ENCODE measurements at regions not wholly inside any gene's neighbourhood (a gene's known extent, or its start where the extent isn't known, plus 50 kb on each side); places are given as distances from the start of the nearest gene placed in this dataset.

DNA sequence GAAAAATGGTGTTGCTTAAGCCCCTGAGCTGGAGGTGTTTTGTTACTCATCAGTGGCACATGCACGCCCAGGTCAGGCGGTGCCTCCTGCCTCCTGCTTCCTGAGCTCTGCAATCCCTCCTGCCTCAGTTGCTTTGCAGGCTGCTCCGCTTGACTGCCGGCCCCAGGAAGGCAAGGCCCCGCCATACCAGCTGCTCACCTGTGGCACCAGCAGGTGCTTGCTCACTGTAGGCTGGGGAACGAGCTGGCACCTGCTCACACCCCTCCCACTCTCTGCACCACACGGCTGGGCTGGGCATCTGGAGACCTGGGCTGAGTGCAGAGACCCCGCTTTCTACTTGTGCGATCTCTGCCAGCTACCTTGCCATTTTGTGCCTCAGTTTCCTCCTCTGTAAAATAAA lies 200.2 kb downstream of the RBFOX3 start:
- H3K27ac Mint-ChIP-seq = no peak overlapping the region
- H3K36me3 Mint-ChIP-seq (ENCODE audit: low read depth) = no peaks in the 10 kb centered on the region
- ChIA-PET CTCF (interaction anchor here (0.6 to 1.4 kb wide), 2 partner anchors 10 to 713 kb away, joined by 3 read pairs; no protein-coding TSS in a partner anchor), POLR2A (no interaction called here)
- H3K27me3 Mint-ChIP-seq (ENCODE audit: low read depth) = peaks cover 19% of the 10 kb centered on the region
- ATAC-seq = no peak
- H3K9me3 Mint-ChIP-seq (ENCODE audit: insufficient read depth) = no peaks in the 10 kb centered on the region
- H3K4me3 Mint-ChIP-seq = no peak overlapping the region
- DNase-seq = no peak
- H3K4me1 Mint-ChIP-seq (ENCODE audit: low read depth) = no peaks in the 10 kb centered on the region

DNA sequence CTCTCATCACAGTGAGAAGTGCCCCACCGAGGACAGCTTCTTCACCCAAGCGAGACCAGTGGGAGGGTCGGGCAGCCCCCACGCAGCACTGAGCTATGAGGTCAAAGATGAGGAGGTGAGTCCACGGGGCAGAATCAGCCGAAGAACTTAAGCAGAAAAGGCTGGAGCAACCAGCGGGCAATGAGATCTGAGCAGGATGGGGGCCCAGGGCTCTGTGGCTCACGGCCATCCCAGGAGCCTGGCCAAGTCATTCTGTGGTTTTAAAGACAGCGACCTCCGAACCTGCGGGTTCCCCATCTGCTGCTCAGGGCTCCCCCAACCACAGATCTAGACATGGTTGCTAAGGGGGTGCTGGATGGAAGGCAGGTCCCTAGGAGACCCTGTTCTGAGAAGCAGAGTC lies 202.6 kb downstream of the RBFOX3 start:
- POLR2A ChIA-PET = no interaction called here
- CTCF ChIA-PET = no interaction called here
- no peak overlapping the region for H3K4me3 Mint-ChIP-seq

DNA sequence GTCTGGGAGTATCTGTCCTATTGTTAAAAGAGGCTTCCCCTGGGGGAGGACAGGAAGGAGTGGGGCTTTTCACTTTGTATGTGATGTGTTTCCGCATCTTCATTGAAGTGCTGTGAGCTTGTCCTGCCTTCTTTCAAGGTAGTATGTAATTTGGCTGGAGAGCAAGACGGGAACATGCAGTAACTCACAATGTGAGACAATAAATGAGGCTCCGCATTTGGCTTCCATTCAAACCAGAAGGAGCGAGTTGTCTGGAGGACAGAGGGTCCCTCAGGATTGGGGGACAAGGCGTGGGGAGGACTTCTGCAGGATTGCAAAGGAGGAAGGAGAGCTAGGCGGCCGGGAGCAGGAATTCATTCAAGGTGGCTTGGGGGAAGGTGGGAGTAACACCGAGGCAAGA lies 203.5 kb downstream of the RBFOX3 start:
- POLR2A ChIA-PET = no interaction called here
- DNase-seq (no peak), ATAC-seq (no peak)
- H3K4me1 Mint-ChIP-seq (ENCODE audit: low read depth) = no peaks in the 10 kb centered on the region
- CTCF ChIA-PET = interaction anchor here (1.0 kb wide), 1 partner anchor 14 kb away, joined by 4 read pairs; no protein-coding TSS in a partner anchor
- peaks cover 26% of the 10 kb centered on the region for H3K27me3 Mint-ChIP-seq (ENCODE audit: low read depth)
- no peaks in the 10 kb centered on the region for H3K36me3 Mint-ChIP-seq (ENCODE audit: low read depth)
- H3K27ac Mint-ChIP-seq = no peak overlapping the region
- no peak overlapping the region for H3K4me3 Mint-ChIP-seq
- H3K9me3 Mint-ChIP-seq (ENCODE audit: insufficient read depth) = no peaks in the 10 kb centered on the region

More for the DNA sequence above, 202.6 kb downstream of the RBFOX3 start:
- Mint-ChIP-seq H3K9me3 (ENCODE audit: insufficient read depth) (no peaks in the 10 kb centered on the region), H3K27me3 (ENCODE audit: low read depth) (peaks cover 26% of the 10 kb centered on the region), H3K36me3 (ENCODE audit: low read depth) (no peaks in the 10 kb centered on the region), H3K4me1 (ENCODE audit: low read depth) (no peaks in the 10 kb centered on the region), H3K27ac (no peak overlapping the region)
- ATAC-seq (no peak), DNase-seq (no peak)

DNA sequence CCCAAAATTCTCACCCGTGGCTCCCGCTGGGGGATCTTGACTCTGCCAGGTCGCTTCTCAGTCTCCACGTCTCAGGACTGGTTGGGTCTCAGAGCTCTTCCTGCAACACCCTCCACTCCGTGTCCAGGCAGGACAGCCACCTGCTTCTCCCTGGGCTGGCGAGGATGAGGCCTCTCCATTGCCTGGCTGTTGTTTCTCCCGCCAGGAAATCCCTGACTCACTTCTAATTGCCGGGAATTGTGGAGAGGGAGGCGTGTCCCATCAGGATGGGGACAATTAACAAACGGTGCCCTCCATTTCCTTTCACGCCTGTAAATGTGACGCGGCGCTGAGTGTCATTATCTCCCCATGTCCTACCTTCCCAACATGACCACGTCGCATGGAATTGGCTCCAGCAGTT lies 204.5 kb downstream of the RBFOX3 start:
- no peaks in the 10 kb centered on the region for H3K36me3 Mint-ChIP-seq (ENCODE audit: low read depth)
- DNase-seq = no peak
- no peak overlapping the region for H3K4me3 Mint-ChIP-seq
- ATAC-seq = no peak
- ChIA-PET POLR2A (no interaction called here), CTCF (interaction anchor here (1.0 to 1.4 kb wide), 1 partner anchor 13 kb away, joined by 4 to 5 read pairs; no protein-coding TSS in a partner anchor)
- no peak overlapping the region for H3K27ac Mint-ChIP-seq
- H3K4me1 Mint-ChIP-seq (ENCODE audit: low read depth) = peaks cover 2% of the 10 kb centered on the region
- H3K9me3 Mint-ChIP-seq (ENCODE audit: insufficient read depth) = no peaks in the 10 kb centered on the region
- peaks cover 29% of the 10 kb centered on the region for H3K27me3 Mint-ChIP-seq (ENCODE audit: low read depth)

DNA sequence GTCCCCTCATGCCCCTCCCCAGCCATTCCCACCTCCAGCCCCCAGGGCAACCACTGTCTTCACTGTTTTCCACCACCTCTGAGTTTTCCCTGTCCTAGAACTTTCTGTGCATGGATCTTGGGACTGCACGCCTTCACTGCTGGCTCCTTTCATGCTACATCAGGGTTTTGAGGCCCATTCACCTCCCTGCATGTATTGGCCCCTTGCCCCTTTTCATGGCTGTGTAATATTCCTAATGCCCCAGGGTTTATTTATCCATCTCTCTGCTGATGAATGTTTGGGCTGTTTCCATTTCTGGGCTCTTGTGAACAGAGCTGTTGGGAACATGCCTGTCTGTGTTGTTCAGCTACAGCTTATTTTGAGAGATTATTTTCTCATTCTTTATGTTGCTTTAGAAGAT lies 205.0 kb downstream of the RBFOX3 start:
- ChIA-PET POLR2A (no interaction called here), CTCF (interaction anchor here (1.4 kb wide), 1 partner anchor 12 kb away, joined by 5 read pairs; no protein-coding TSS in a partner anchor)
- DNase-seq = no peak
- Mint-ChIP-seq H3K4me1 (ENCODE audit: low read depth) (peaks cover 7% of the 10 kb centered on the region), H3K27ac (no peak overlapping the region), H3K36me3 (ENCODE audit: low read depth) (no peaks in the 10 kb centered on the region), H3K27me3 (ENCODE audit: low read depth) (peaks cover 34% of the 10 kb centered on the region), H3K4me3 (no peak overlapping the region), H3K9me3 (ENCODE audit: insufficient read depth) (no peaks in the 10 kb centered on the region)
- ATAC-seq = no peak

DNA sequence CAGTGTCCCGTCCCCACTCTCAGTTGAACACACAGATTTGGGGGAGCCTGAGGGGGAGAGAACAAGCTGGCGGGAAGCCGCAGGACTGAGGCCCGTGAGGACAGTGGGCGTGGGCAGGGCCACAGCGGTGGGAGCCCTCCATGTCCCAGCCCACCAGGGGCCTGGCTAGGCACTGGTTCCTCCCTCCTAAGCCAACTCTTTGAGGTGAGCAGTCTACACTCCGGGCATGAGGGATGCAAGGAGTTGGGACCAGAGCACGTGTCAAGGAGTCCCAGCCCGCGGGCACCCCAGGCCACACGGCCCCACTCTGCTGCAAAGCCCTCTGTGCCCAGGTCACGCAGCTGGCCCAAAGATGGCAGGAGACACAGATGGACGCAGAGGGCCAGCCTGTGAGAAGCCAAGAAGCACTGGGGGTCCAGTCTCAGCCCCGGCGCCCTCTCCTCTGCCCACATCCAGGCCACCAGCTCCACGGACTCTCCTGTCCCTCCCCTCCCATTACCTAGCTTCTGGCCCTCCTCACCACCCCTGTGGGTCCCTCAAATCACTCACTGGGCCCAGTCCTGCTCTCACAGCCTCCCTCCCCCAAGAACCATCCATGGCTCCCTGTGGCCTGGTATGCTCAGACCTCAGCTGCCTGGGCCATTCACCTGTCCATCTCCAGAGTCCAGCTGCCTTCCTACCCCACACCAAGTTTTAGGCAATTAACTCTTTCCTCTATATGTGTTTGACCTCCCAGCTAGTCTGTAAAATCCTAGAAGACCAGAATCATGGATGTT lies 206.5 kb downstream of the RBFOX3 start:
- H3K36me3 Mint-ChIP-seq (ENCODE audit: low read depth) = no peaks in the 10 kb centered on the region
- H3K27ac Mint-ChIP-seq = no peak overlapping the region
- H3K9me3 Mint-ChIP-seq (ENCODE audit: insufficient read depth) = no peaks in the 10 kb centered on the region
- ATAC-seq = no peak
- H3K27me3 Mint-ChIP-seq (ENCODE audit: low read depth) = peaks cover 40% of the 10 kb centered on the region
- DNase-seq = no peak
- H3K4me1 Mint-ChIP-seq (ENCODE audit: low read depth) = peaks cover 10% of the 10 kb centered on the region
- ChIA-PET POLR2A (interaction anchor here (0.6 kb wide), 1 partner anchor 276 kb away, joined by 3 read pairs; no protein-coding TSS in a partner anchor), CTCF (interaction anchor here (1.7 to 4.5 kb wide), 2 partner anchors 13 to 317 kb away, joined by 4 to 61 read pairs; no protein-coding TSS in a partner anchor)
- H3K4me3 Mint-ChIP-seq = no peak overlapping the region

DNA sequence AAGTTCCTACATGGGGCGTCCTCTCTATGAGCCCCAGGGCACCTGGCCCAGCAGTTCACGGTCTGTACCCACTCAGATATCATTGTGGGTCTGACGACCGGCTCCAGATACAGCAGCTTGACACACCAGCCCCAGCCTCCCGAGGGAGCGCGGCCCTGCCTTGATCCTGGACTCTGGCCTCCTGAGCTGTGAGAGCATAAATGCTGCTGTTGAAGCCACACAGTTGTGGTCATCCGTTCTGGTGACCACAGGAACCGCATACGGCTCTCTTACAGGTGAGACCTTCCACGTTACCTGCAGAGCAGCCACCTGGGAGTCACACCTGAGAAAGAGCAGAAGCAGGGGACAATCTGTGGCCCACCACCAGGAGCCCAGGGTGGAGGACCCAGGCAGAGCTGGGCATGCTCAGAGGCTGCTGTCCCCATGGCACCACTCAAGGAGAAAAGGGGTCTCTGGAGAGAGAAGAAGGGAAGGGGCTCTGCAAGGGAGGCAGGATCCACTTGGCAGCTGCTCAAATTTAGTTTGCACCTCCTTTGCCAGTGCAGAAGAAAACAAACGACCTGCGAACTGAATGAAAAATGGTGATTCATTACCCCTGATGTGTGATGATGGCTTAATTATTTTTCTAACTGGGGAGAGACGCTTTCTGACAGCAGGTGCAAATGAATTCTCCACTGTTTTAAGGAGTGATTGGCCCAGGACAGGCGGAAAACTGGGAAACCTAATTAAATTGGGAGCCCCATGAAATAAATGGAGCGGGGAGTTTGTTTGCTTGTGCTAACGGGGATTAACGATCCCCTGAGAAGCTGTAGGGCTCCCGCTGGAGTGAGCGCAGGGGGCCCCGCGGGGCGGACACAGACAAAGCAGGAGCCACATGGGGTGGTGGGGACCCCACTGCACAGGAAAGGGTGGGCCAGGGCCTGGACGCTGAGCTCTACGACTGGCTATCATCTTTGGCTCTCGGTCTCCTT lies 208.9 kb downstream of the RBFOX3 start:
- H3K36me3 Mint-ChIP-seq (ENCODE audit: low read depth) = no peaks in the 10 kb centered on the region
- no peaks in the 10 kb centered on the region for H3K9me3 Mint-ChIP-seq (ENCODE audit: insufficient read depth)
- ChIA-PET POLR2A (no interaction called here), CTCF (interaction anchor here (1.0 to 4.5 kb wide), 6 partner anchors 10 to 314 kb away, joined by 3 to 61 read pairs (median 4); no protein-coding TSS in a partner anchor)
- no peak overlapping the region for H3K4me3 Mint-ChIP-seq
- H3K27ac Mint-ChIP-seq = no peak overlapping the region
- DNase-seq = no peak
- H3K4me1 Mint-ChIP-seq (ENCODE audit: low read depth) = peaks cover 10% of the 10 kb centered on the region
- H3K27me3 Mint-ChIP-seq (ENCODE audit: low read depth) = peaks cover 31% of the 10 kb centered on the region
- no peak for ATAC-seq

DNA sequence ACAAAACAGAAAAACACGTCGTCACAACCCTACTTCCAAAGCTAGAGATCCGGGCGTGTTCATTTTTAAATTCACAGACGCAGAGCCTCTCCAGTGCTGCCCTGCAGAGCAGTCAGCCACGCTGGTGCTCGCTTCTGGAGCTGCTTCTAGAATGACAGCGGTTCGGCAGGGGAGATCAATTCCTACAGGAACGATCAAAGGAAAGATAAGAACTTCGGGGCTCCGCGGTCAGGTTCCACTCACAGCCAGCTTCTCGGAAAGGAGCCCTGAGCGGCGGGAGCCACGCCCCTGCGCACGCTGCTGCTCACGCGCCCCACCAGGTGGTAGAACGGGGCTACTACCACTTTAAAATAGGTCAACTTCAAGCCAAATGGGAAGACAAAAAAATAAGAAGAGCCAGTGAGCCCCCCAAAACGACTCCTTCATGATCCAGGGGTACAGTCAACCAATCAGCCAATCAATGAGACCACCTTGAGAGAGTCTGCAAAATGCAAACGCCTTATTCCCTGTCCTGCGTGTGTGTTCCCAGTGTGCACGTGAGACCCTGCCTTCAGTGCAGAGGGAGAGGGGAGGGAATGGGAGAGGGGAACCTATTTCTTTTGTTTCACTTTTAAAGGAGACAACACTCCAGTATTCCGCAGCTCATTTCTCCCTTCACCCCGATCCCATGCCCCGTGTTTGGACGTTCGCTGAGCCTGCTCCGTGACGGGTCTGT lies 209.7 kb downstream of the RBFOX3 start:
- Mint-ChIP-seq H3K9me3 (ENCODE audit: insufficient read depth) (no peaks in the 10 kb centered on the region), H3K27me3 (ENCODE audit: low read depth) (peaks cover 25% of the 10 kb centered on the region), H3K4me3 (peak overlapping the region; percentile 44), H3K4me1 (ENCODE audit: low read depth) (peaks cover 10% of the 10 kb centered on the region), H3K36me3 (ENCODE audit: low read depth) (no peaks in the 10 kb centered on the region), H3K27ac (no peak overlapping the region)
- DNase-seq (peak; percentile 76), ATAC-seq (peak; percentile 84)
- POLR2A ChIA-PET = no interaction called here
- CTCF ChIA-PET = interaction anchor here (0.6 to 4.5 kb wide), 24 partner anchors 9 to 826 kb away, joined by 3 to 61 read pairs (median 3); partner anchors contain the start of gene ENGASE

DNA sequence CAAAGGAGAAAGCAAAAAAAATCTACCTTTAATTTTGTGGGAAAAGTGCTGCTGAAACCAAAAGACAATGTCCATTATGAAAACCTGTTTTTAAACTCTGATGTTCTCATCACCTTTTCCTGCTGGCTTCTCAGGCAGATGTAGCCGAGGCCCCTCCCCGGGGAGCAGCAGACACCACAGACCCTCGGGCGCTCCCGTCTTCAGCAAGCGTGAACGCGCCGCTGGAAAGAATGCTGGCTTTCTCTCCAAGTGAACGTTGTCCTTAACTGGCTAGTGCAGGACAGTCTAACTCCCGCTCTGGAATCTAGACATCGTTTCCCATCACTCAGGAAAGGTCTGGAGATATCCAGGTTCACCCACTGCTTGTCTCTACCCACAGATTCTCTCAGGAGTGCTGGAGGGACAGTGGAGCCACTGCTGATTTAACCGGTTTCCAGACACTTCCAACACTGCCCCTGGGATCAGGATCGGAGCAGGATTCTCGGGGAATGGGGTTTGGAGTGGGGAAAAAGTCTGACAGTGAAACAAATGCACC lies 211.2 kb downstream of the RBFOX3 start:
- peaks cover 10% of the 10 kb centered on the region for H3K4me1 Mint-ChIP-seq (ENCODE audit: low read depth)
- DNase-seq (no peak), ATAC-seq (no peak)
- ChIA-PET CTCF (interaction anchor here (1.4 kb wide), 1 partner anchor 325 kb away, joined by 5 read pairs; the partner anchor contains the start of gene ENGASE), POLR2A (no interaction called here)
- H3K9me3 Mint-ChIP-seq (ENCODE audit: insufficient read depth) = no peaks in the 10 kb centered on the region
- no peak overlapping the region for H3K27ac Mint-ChIP-seq
- H3K36me3 Mint-ChIP-seq (ENCODE audit: low read depth) = no peaks in the 10 kb centered on the region
- no peak overlapping the region for H3K4me3 Mint-ChIP-seq
- H3K27me3 Mint-ChIP-seq (ENCODE audit: low read depth) = peaks cover 15% of the 10 kb centered on the region

DNA sequence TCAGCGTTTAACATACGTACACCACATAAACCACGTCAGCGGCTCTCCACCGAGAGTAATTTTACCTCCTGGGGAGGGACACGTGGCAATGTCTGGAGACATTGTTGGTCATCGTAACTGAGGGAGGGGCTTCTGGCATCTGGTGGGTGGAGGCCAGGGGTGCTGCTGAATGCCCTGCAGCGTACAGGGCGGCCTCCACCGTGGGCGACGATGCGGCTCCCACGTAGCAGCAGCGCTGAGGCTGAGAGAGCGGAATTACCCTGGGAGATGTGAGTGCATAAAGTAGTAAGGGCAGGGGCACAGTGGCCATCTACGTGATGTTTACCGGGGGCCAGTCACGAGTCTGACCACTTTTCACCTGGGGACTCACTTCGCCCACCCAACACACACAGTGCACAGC lies 212.4 kb downstream of the RBFOX3 start:
- Mint-ChIP-seq H3K9me3 (ENCODE audit: insufficient read depth) (no peaks in the 10 kb centered on the region), H3K36me3 (ENCODE audit: low read depth) (no peaks in the 10 kb centered on the region), H3K4me1 (ENCODE audit: low read depth) (peaks cover 10% of the 10 kb centered on the region), H3K27me3 (ENCODE audit: low read depth) (peaks cover 15% of the 10 kb centered on the region), H3K27ac (no peak overlapping the region), H3K4me3 (no peak overlapping the region)
- ChIA-PET CTCF (no interaction called here), POLR2A (no interaction called here)
- ATAC-seq (no peak), DNase-seq (no peak)

DNA sequence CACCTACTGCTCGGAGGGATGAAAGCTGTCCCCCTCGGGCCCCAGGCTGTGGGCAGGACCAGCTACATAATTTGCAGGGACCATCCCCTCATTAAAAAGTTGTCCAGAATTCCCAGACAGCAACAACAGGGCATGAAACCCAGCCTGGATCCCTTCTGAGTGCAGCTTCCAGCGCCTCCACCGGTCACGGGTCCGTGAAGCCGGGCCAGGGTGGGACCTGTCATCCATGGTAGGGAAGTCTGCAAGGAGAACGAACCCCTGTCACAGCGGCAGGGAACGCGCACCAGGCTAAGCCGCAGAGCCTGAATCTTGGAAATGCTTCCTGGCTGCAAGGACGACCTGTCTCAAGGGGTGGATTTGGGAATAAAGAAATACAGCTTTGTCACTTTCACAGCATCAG lies 214.2 kb downstream of the RBFOX3 start:
- Mint-ChIP-seq H3K4me3 (no peak overlapping the region), H3K36me3 (ENCODE audit: low read depth) (no peaks in the 10 kb centered on the region), H3K27me3 (ENCODE audit: low read depth) (peaks cover 19% of the 10 kb centered on the region), H3K9me3 (ENCODE audit: insufficient read depth) (no peaks in the 10 kb centered on the region), H3K27ac (no peak overlapping the region), H3K4me1 (ENCODE audit: low read depth) (peaks cover 10% of the 10 kb centered on the region)
- DNase-seq (no peak), ATAC-seq (no peak)
- ChIA-PET POLR2A (no interaction called here), CTCF (interaction anchor here (1.5 kb wide), 1 partner anchor 309 kb away, joined by 4 read pairs; no protein-coding TSS in a partner anchor)

Measured in activated CD8-positive, alpha-beta T cell treated with anti-CD3 and anti-CD28 coated beads, Interleukin-2, amount 10 ng/mL, durations not matched to agents 7 days and 5 days (primary cell).